ENCODE measurements at regions not wholly inside any gene's neighbourhood (a gene's known extent, or its start where the extent isn't known, plus 50 kb on each side); places are given as distances from the start of the nearest gene placed in this dataset.

- no peak for DNase-seq
These were observed 55.4 kb downstream of the XCL1 start for GRCh38 chr1:168631671-168632400.

GRCh38 chr1:168634951-168635532, 58.6 kb downstream of the XCL1 start:
- no peak for DNase-seq

DNA sequence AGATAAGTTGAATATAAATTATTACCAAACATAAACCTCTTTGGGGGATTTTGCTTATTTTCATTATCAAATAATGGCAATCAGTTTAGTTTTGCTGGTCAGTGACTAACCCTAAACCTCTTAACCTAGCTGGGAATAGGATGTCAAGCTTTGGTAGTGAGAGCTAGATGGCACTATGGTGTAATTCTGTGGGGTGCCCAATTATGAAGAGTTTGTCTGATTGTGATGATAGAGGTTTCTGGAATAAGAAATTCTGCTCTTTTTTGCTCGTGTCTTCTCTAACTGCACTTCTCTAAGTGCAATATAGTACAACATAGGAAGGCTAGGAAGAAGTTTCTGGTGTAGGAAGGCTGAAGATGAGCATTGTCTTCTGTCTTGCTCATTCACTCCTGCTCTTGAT, 59.8 kb downstream of the XCL1 start:
- DNase-seq, result no peak

GRCh38 chr1:168636642-168637111, 60.3 kb downstream of the XCL1 start:
- peak; percentile 15 to 22 for DNase-seq

GRCh38 chr1:168637350-168637991, 61.1 kb downstream of the XCL1 start:
- DNase-seq, result peak; percentile 40 to 44

DNA sequence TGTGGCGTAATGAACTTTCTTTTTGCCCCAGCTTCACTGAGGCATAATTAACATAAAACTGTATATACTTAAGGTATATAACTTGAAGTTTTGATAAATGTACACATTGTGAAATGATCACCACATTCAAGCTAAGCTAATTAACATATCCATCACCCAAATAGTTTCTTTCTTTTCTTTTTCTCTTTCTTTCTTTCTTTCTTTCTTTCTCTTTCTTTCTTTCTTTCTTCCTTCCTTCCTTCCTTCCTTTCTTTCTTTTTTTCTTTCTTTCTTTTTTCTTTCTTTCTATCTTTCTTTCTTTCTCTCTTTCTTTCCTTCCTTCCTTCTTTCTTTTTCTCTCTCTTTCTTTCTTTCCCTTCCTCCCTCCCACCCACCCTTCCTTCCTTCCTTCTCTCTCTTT, 62.5 kb downstream of the XCL1 start:
- DNase-seq, result no peak

- DNase-seq, result no peak
These were observed 63.8 kb downstream of the XCL1 start for GRCh38 chr1:168640182-168640581.

GRCh38 chr1:168640836-168641235, 64.4 kb downstream of the XCL1 start:
- DNase-seq, result no peak

DNA sequence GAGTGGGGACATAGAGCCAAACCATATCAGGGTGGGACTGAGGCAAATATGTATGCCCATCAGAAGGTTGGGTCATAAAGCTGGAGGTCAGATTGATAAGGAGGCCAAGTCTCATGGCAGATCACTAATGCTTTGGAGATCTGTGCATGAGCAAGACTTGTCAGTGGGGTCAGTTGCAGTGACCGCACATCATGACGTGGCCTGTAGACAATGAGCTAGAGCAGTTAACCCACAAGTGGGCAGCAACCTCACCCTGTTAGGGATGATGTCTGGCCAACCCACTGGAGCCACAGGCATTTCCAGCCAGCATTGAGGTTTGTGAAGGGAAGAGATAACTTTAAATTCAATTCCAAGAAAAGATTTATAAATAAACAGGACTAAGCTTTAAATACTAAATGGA, 66.7 kb downstream of the XCL1 start:
- no peak for DNase-seq
